GM12872 (cell line): ENCODE measurements at regions not wholly inside any gene's neighbourhood (a gene's known extent, or its start where the extent isn't known, plus 50 kb on each side); places are given as distances from the start of the nearest gene placed in this dataset.

ENCODE experiments used
- CTCF ChIP-seq: IDR thresholded peaks from 3 replicates; pipeline ENCODE4 v1.5.1; 2011; ENCODE audit warnings: low read depth, mild to moderate bottlenecking, low read length, moderate library complexity; ENCODE audit not compliant: insufficient read depth

- TF ChIP-seq CTCF = no peak
Measured at GRCh38 chr6:67839818-67840217, 795.3 kb upstream of the ADGRB3 start.

- no peak for TF ChIP-seq CTCF
Measured at GRCh38 chr6:67825201-67825895, 809.7 kb upstream of the ADGRB3 start.

- TF ChIP-seq CTCF = no peak
Measured at GRCh38 chr6:67818322-67818721, 816.8 kb upstream of the ADGRB3 start.

GRCh38 chr6:67815623-67816022 is 819.5 kb upstream of the ADGRB3 start:
- no peak for TF ChIP-seq CTCF

- no peak for TF ChIP-seq CTCF
Measured at GRCh38 chr6:67814262-67814661, 820.8 kb upstream of the ADGRB3 start.

- no peak for TF ChIP-seq CTCF
Measured at GRCh38 chr6:67812693-67813092, 822.4 kb upstream of the ADGRB3 start.

GRCh38 chr6:67812125-67812524 is 823.0 kb upstream of the ADGRB3 start:
- TF ChIP-seq CTCF = no peak
